ENCODE measurements at regions not wholly inside any gene's neighbourhood (a gene's known extent, or its start where the extent isn't known, plus 50 kb on each side); places are given as distances from the start of the nearest gene placed in this dataset.

DNA sequence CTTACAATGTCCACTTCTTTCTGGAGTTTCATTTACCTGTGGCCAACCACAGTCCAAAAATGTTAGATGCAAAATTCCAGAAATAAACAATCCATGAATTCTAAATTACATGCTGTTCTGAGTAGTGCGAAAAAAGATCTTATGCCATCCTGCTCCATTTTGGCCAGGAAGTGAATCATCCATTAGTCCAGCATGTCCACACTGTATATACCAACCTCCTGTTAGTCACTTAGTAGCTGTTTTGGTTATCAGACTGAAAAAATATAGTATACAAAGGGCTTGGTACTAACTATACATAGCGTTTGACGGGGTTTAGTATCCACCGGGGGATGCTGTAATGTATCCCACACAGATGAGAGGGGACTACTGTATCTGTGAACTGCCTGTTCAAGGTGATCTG is 618.0 kb upstream of the ARGLU1 start:
- no peak for DNase-seq (ENCODE audit: extremely low read depth in 1 of 11, low read depth in 9 of 11, low spot score in 4 of 11)

DNA sequence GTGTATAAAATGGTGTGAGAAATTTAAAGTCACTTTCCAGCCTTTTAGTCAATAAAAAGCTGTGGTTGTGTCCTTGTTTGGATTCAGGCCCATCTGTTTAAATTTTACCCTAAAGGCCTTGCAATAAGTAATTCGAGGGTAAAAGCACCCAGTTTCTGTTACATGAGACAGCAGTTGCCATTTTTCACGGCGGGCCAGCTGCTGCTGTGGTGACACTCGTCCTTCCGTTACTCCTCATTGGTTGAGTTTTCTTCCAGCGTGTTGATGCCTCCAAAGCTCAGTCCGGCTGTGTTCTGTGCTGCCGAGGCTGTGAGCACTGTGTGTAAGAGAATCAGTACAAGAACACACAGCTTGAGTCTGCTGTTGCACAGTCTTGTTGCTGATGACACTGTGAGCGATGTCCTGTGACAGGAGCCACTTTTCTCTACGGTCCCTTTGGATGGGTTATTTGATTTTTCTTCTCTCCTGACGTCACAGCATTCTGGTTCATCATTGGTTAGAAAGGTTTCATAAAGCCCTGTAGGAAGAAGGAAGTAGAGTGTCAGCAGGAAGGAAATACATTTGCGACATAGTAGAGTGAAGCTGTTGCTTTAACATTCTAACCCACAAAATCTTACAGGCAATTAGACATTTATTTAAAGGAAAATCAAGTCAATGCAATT is 602.5 kb upstream of the ARGLU1 start:
- no peak for DNase-seq (ENCODE audit: extremely low read depth in 1 of 11, low read depth in 9 of 11, low spot score in 4 of 11)

DNA sequence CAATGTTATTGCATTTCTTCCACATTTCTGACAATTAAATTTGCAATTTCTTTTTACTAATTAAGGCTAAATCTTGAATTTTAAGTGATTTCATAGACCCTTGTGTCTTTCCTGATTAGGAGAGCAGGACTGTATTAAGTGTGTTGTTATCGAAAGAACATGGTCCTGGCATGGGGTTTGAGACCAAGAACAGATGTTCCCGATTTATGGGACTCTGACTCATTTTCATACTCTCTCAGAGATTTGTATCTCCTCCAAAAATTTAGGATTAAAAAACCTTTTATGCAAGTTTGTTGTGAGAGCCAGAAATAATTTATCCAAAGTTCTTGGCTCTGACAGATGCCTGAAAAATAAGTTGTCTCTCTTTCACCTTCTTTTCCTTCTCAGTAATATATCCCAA is 589.3 kb upstream of the ARGLU1 start:
- no peak for DNase-seq (ENCODE audit: extremely low read depth in 1 of 11, low read depth in 9 of 11, low spot score in 4 of 11)

DNA sequence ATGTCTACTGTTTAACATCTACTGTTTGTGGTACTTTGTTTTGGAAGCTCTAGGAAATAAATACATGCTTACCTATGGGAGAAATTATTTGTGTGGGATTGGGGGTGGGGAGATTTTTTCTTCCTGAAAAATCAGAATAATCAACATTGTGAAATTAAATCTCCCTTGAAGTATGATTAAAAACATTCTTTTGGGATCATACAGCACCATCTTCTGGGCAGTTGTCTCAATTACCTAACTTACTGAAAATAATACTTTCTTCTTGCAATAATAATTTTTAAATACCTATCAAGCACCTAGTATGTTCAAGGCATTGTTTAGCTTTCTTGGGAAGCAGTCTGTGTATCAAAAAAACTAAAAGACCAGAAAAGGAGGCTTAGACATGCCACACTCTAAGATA is 576.5 kb upstream of the ARGLU1 start:
- DNase-seq (ENCODE audit: extremely low read depth in 1 of 11, low read depth in 9 of 11, low spot score in 4 of 11): no peak

DNA sequence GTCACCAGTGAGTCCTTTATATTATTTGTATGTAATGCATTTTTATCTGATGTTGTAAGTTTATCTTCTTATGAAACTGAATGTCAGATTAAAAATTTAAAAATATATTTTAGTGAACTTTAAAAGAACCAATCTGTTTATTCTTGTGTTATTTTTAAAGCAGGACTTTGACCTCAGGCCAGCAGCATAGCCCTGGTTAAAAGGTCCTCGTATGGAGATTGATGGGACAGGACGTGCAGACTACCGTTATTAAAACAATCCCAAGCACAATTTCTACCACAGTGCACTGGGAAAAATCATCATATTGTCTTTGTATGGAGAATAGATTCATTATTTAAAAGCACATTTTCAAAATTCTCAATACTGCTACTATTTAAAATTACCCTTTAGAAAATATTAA is 573.8 kb upstream of the ARGLU1 start:
- no peak for DNase-seq (ENCODE audit: extremely low read depth in 1 of 11, low read depth in 9 of 11, low spot score in 4 of 11)

DNA sequence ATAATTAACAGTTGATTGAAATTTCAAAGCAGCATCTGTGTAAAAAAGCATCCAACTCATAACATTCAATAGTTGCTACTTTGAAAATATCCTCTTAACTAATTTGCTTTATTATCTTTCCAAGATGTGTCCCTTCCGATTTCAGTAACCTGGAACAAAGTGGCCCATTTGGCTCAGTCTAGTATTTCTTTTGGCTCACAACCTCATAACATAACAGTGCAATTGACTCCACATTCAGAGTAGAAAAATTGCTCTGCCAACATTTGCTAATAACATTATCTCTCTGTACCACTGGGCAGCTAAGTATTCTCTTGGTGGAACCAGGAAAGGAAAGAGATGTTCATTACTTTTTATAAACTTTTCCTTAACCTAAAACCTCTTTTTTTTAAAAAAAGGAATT is 571.1 kb upstream of the ARGLU1 start:
- no peak for DNase-seq (ENCODE audit: extremely low read depth in 1 of 11, low read depth in 9 of 11, low spot score in 4 of 11)

DNA sequence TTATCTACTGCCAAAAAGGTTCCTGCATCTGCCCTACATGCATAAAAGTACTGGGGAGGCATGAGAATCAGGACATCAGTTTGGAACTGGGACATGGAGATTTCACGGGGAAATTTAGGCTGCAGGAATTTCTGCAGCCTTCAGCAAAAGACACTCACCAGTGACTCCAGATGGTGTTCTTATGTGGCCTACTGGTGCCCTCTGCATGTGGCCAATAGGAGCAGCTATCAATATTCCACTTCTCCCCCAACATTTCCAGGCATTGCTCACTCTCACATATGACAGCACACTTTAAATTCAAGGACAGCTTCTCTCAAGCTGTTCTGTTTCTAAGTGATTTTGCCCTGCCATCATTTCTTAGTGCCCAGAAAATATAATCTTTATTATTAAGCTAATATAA is 570.5 kb upstream of the ARGLU1 start:
- no peak for DNase-seq (ENCODE audit: extremely low read depth in 1 of 11, low read depth in 9 of 11, low spot score in 4 of 11)

DNA sequence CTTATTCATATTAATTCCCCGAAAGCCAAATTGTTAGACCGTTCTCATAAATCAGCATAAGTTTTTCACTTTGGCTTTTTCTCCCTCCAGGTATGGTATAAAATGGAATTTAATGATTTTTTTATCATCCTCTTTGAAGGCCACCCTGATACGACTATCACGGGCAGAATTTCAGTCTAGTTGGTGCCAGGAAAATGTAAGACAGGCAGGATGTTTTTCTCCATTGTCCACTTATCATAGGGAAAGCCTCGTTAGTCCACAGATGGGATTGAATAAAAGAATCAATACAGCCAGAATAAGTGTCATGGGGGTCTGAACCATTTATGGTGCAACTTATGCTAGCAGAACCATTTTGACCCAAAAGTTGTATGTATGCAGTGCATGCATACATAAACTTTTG is 566.0 kb upstream of the ARGLU1 start:
- DNase-seq (ENCODE audit: extremely low read depth in 1 of 11, low read depth in 9 of 11, low spot score in 4 of 11): no peak

DNA sequence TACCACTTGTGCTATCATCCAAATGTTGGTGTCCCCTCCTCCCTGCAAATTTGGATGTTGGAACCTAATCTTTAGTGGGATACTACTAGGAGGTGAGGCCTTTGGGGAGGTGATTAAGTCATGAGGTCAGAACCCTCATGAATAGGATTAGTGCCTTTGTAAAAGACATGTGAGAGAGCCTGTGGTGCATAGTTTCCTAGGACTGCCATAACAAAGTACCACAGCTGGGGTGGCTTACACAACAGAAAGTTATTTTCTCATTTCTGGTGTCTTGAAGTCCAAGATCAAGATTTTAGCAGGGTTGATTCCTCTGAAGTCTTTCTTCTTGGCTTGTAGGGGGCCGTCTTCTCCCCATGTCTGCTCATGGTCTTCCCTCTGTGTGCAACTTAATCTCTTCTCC is 562.6 kb upstream of the ARGLU1 start:
- DNase-seq (ENCODE audit: extremely low read depth in 1 of 11, low read depth in 9 of 11, low spot score in 4 of 11): no peak

DNA sequence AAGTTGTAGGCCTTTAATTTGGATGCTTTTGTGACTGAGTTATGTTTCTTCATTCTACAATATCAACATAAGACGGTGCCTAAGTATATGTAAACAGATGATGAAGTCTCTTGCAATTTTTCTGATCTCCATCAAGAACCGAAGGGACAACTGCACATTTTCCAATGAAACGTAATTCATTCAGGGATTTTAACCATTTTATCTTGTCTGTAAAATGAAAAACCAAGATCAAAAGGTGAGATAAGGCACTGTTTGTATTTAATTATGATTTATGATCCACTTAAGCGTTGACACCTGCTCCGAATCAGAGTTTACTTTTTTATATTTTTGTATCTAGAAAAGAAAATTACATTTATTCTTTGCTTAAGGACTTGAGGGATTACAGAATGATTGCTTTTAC is 556.8 kb upstream of the ARGLU1 start:
- no peak for DNase-seq (ENCODE audit: extremely low read depth in 1 of 11, low read depth in 9 of 11, low spot score in 4 of 11)

DNA sequence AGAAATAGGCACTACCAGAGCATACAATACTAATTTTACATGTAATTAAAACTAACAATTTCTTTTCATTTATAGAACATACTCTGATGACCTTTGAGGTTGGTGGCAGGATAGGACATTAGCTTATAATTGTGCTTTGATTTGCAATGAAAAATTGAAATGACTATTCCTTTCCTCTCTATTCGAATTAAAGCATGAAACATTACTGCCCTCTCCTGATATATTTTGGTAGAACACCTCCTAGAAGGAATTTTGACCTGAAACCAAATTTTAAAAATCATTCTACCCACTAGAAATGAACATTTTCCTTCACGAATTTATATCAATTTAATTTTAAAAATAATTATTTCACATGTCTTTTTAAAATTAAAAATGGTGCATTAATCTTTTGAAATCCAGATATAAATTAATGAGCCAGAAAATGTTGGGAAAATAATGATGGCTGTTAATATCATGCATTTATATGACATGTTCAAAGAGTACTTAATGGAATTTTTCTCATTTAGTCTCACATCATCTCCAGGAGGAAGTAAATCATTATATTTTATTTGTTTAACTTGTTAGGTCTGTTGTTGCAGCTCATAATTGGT is 556.3 kb upstream of the ARGLU1 start:
- peak in 10 of 11 donors; percentile 7 to 43 (median 17) for DNase-seq (ENCODE audit: extremely low read depth in 1 of 11, low read depth in 9 of 11, low spot score in 4 of 11)

DNA sequence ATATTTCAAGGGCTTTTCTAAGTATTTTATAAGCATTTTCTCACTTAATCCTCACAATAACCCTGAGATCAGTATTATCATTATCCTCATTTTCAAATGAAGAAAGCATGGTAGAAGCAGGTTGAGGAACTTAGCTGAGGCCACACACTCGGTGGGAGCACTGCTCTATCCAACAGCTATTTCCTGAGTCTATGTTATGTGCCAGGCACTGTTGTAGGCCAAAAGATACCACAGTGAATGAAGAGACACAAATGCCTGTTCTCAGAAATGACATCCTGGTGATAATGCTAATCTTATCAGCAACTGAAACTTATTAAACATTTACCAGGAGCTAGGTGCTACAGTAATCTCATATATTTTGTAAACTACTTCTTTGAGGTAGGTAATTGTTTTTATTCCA is 553.9 kb upstream of the ARGLU1 start:
- no peak for DNase-seq (ENCODE audit: extremely low read depth in 1 of 11, low read depth in 9 of 11, low spot score in 4 of 11)

DNA sequence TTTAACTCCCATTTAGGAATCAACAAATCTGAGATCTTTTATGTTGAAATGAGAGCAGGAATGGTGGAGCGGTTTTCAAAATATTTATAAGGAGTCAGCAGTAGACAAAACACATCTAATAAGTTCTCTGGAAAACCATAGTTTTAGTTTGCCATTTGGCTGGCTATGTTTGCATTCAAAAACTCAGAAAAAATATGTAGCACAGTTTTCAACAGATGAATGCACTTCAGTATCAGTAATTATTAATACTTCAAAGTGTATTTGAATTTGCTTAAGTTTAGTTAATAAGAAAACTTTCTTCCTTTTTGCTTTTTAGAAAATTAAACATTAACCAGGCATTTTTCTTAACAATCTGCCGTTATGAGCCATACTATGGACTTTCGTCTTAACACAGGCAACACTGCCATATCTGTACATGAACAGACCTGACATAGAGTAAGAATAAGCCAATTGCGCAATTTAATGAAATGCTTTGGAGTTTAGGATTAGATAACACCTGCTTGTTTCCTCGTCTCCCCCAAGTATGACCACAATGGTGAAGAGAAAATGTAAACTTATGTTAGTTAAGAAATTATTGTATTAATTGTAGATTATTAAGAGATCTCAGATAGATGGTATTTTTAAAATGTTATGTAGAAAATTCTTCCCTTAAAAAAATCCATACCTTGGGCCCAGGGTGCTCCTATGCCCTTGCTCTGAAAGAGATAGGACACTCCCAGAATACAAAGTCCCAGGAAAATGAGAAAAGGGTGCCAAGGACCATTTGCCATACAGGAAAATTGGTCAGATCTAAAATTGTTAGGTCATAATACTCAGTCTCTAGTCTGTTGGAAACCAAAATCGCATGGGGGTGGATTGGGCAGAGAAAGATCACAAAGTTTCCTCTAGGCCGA is 552.3 kb upstream of the ARGLU1 start:
- DNase-seq (ENCODE audit: extremely low read depth in 1 of 11, low read depth in 9 of 11, low spot score in 4 of 11): peak in 3 of 11 donors; percentile 4 to 14 (median 5)

DNA sequence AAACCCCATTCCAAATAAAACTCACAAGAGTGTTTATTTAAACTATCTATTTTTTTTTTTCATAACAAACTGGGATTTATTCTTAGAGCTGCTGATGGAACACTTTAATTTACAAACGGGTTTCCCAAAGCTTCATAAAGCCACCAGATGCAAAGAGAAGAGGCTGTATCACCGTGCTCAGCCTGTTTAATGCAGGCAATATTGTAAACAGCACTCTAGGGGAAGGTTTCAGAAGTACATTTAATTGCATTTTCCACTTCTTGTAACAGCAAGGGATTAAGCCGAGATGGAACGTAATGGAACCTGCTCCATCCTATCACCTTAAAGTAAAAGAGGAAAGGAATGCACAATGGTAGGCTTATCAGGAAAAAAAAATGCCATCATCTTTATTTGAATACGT is 550.6 kb upstream of the ARGLU1 start:
- no peak for DNase-seq (ENCODE audit: extremely low read depth in 1 of 11, low read depth in 9 of 11, low spot score in 4 of 11)

DNA sequence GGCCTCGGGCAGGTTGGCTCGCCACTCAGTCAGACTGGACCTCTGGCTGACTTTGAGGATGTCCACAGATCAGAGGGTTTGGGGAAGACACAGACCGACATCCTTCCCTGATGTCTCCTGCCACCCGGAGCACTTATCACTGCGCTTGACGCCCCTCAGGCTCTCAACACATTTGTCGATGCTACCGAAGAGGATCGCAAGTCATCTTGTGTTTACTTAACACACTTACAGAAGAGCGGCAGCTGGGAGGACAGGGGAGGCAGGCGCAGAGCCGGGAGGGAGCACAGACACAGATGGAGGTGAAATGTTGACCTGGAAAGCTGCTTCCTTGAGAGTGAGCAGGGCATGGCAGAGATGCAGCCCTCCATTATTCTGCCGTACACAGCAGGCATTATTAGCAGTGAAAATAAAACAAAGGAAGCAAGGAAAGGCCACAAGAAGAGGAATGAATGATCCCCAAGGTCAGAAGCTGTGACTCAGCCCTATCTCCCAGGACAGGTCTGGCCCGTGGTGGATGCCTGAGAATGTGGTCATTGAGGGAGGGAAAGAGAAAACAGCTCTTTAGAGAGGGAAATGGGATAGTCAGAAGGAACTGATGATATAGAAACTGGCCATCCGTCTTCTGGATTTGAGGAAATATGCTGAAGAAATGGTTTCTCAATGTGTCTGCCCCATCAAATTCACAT is 549.5 kb upstream of the ARGLU1 start:
- no peak for DNase-seq (ENCODE audit: extremely low read depth in 1 of 11, low read depth in 9 of 11, low spot score in 4 of 11)

DNA sequence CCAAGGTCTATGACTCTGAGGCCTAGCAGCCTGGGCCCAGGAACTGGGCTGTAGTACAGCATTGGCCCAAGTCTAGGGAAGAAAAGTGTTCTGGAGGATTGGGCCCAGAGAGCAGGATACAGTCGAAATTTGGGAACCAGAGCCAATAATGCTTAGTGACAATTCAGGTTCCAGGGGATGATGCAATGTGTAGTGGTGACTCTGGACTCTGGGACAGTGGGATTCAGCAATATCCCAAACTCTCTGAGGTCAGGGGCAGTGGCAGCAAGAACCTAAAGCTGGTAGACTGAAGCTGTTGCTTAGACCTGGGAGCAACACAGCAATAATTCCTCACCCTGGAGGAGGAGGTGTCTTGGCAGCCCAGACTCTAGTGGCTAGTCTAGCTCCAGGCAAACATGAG is 545.5 kb upstream of the ARGLU1 start:
- no peak for DNase-seq (ENCODE audit: extremely low read depth in 1 of 11, low read depth in 9 of 11, low spot score in 4 of 11)

DNA sequence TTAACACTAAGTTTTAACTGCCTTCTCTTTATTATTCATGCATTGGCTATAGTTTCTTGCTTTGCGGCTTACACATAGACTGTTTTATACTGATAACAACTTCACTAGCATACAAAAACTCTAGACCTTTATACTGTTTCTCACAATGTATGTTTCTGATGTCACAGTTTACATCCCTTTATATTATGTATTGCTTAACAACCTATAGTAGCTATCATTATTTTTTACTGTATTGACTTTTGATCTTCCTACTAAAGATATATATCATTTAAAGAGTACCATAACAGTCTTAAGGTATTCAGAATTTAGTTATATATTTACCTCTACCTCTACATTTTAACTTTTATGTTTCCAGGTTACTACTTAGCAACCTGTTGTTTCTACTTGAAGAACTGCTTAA is 543.3 kb upstream of the ARGLU1 start:
- no peak for DNase-seq (ENCODE audit: extremely low read depth in 1 of 11, low read depth in 9 of 11, low spot score in 4 of 11)

DNA sequence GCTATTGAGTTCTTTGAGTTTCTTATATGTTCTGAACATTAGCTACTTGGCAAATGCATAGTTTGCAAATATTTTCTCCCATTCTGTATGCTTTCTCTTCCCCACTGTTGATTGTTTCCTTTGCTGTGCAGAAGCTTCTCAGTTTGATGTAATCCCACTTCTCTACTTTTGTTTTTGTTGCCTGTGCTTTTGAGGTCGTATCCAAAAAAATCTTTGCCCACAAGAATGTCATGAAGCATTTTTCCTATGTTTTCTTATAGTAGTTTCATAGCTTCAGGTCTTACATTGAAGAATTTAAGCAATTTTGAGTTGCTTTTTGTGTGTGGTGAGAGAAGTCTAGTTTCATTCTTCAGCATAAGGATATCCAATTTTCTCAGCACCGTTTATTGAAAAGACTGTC is 536.7 kb upstream of the ARGLU1 start:
- no peak for DNase-seq (ENCODE audit: extremely low read depth in 1 of 11, low read depth in 9 of 11, low spot score in 4 of 11)

DNA sequence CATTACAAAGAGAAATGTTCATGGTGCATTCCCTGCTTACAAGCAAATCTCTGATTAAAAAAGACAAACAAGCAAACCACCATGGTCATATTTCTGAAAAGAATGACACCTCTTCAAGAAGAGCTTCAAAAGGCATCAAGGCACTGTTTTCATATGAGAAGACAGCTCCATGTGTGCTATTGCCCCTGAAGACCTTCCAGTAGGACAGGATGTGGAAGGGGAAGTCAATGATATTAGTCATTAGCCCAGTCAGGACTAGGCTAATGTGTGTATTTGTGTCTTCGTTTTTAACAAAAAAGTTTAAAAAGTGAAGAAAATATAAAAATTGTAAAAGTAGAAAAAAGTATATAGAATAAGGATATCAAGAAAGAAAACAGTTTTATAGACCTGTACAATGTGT is 534.7 kb upstream of the ARGLU1 start:
- DNase-seq (ENCODE audit: extremely low read depth in 1 of 11, low read depth in 9 of 11, low spot score in 4 of 11): no peak

DNA sequence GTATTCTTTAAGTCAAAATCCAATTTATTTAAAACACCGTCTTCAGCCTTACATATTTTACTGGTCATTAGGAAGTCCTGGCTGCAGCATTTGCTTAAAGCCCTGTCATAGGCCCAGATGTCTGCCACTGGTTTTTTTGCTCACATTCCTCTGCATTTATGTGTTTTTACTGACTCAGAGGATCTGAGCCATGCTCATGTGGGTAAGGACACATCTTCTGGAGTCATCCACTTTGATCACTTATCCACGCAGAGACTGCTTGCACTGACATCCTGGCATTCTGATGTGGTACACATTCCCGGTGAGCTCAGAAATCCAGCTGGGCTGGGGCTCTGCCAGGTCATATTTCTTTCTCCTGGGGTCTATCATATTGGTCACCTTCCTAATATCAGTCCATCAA is 531.7 kb upstream of the ARGLU1 start:
- DNase-seq (ENCODE audit: extremely low read depth in 1 of 11, low read depth in 9 of 11, low spot score in 4 of 11): no peak
